ENCODE measurements at regions not wholly inside any gene's neighbourhood (a gene's known extent, or its start where the extent isn't known, plus 50 kb on each side); places are given as distances from the start of the nearest gene placed in this dataset.

GRCh38 chr4:156247470-156247869, 293.8 kb upstream of the CTSO start:
- no peak for DNase-seq (ENCODE audit: low read depth in 2 of 2)

GRCh38 chr4:156243015-156243414, 289.3 kb upstream of the CTSO start:
- no peak for DNase-seq (ENCODE audit: low read depth in 2 of 2)

- no peak for DNase-seq (ENCODE audit: low read depth in 2 of 2)
Observed at GRCh38 chr4:156242390-156242789, 288.7 kb upstream of the CTSO start.

- DNase-seq (ENCODE audit: low read depth in 2 of 2), result no peak
Observed at GRCh38 chr4:156241896-156242295, 288.2 kb upstream of the CTSO start.

- no peak for DNase-seq (ENCODE audit: low read depth in 2 of 2)
Observed at GRCh38 chr4:156238171-156238570, 284.5 kb upstream of the CTSO start.

- DNase-seq (ENCODE audit: low read depth in 2 of 2), result no peak
Observed at GRCh38 chr4:156237231-156237630, 283.6 kb upstream of the CTSO start.

- DNase-seq (ENCODE audit: low read depth in 2 of 2), result no peak
Observed at GRCh38 chr4:156230176-156230575, 276.5 kb upstream of the CTSO start.

GRCh38 chr4:156228676-156229075, 275.0 kb upstream of the CTSO start:
- DNase-seq (ENCODE audit: low read depth in 2 of 2), result no peak

- no peak for DNase-seq (ENCODE audit: low read depth in 2 of 2)
Observed at GRCh38 chr4:156227321-156227720, 273.7 kb upstream of the CTSO start.

GRCh38 chr4:156223985-156224384, 270.3 kb upstream of the CTSO start:
- DNase-seq (ENCODE audit: low read depth in 2 of 2), result no peak

GRCh38 chr4:156217236-156217635, 263.6 kb upstream of the CTSO start:
- peak in 1 of 2 donors; percentile 2 for DNase-seq (ENCODE audit: low read depth in 2 of 2)

GRCh38 chr4:156201050-156201449, 247.4 kb upstream of the CTSO start:
- DNase-seq (ENCODE audit: low read depth in 2 of 2), result no peak

- no peak for DNase-seq (ENCODE audit: low read depth in 2 of 2)
Observed at GRCh38 chr4:156198511-156198910, 244.8 kb upstream of the CTSO start.

- DNase-seq (ENCODE audit: low read depth in 2 of 2), result no peak
Observed at GRCh38 chr4:156197216-156197615, 243.6 kb upstream of the CTSO start.

GRCh38 chr4:156196722-156197121, 243.1 kb upstream of the CTSO start:
- no peak for DNase-seq (ENCODE audit: low read depth in 2 of 2)

- DNase-seq (ENCODE audit: low read depth in 2 of 2), result no peak
Observed at GRCh38 chr4:156195914-156196313, 242.2 kb upstream of the CTSO start.

- DNase-seq (ENCODE audit: low read depth in 2 of 2), result no peak
Observed at GRCh38 chr4:156194896-156195295, 241.2 kb upstream of the CTSO start.

- DNase-seq (ENCODE audit: low read depth in 2 of 2), result no peak
Observed at GRCh38 chr4:156193800-156194199, 240.1 kb upstream of the CTSO start.

GRCh38 chr4:156193106-156193505, 239.4 kb upstream of the CTSO start:
- DNase-seq (ENCODE audit: low read depth in 2 of 2), result peak in 1 of 2 donors; percentile 3

GRCh38 chr4:156192033-156192432, 238.4 kb upstream of the CTSO start:
- DNase-seq (ENCODE audit: low read depth in 2 of 2), result no peak

- no peak for DNase-seq (ENCODE audit: low read depth in 2 of 2)
Observed at GRCh38 chr4:156191044-156191781, 237.5 kb upstream of the CTSO start.

GRCh38 chr4:156190615-156191014, 236.9 kb upstream of the CTSO start:
- peak in 1 of 2 donors; percentile 5 for DNase-seq (ENCODE audit: low read depth in 2 of 2)

- DNase-seq (ENCODE audit: low read depth in 2 of 2), result no peak
Observed at GRCh38 chr4:156188596-156188995, 234.9 kb upstream of the CTSO start.

GRCh38 chr4:156186111-156186510, 232.4 kb upstream of the CTSO start:
- no peak for DNase-seq (ENCODE audit: low read depth in 2 of 2)

Measured in lung microvascular endothelial cell (primary cell).